ENCODE measurements at regions not wholly inside any gene's neighbourhood (a gene's known extent, or its start where the extent isn't known, plus 50 kb on each side); places are given as distances from the start of the nearest gene placed in this dataset.

DNA sequence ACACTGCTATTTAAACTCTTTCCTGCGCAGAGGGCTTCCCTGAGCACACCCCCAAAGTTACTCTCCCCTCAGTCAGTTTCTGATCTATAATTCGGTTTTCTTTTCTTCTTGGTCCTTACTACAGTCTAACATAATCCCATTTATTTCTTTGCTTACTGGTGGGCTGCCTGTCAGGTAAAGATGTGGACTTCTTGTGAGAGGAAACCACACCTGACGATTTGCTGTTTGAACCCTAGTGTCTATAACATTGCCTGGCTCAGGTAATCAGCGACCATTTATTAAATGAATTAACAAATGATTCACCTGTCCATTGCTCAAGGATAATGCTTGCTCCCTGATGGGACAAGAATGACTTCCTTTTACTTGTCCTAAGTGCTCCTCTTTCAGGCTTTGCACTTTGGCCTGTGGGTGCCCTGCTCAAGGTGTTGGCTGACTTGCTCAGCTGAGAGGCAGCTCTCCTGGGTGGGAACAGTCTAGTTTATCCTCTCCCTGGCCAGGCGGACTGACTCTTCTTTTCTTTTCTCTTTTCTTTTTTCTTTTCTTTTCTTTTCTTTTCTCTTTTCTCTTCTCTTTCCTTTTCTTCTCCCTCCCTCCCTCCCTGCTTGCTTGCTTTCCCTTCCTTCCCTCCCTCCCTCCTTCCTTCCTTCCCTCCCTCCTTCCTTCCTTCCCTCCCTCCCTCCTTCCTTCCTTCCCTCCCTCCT is 233.1 kb downstream of the BCAS1 start:
- no peak for DNase-seq (ENCODE audit: low read depth in 3 of 3)

DNA sequence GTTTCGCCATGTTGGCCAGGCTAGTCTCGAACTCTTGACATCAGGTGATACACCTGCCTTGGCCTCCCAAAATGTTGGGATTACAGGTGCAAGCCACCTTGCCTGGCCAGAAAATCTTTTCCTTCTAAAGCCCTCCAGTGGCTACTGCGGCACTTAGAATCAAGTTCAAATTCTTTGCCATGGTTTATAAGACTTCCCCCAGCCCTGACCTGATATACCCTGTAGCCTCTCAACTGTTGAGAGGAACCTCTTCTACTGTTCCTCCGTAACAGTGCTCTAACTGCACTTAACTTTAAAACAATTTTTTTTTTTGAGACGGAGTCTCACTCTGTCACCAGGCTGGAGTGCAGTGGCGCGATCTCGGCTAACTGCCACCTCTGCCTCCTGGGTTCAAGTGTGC is 235.6 kb downstream of the BCAS1 start:
- DNase-seq (ENCODE audit: low read depth in 3 of 3), result no peak

DNA sequence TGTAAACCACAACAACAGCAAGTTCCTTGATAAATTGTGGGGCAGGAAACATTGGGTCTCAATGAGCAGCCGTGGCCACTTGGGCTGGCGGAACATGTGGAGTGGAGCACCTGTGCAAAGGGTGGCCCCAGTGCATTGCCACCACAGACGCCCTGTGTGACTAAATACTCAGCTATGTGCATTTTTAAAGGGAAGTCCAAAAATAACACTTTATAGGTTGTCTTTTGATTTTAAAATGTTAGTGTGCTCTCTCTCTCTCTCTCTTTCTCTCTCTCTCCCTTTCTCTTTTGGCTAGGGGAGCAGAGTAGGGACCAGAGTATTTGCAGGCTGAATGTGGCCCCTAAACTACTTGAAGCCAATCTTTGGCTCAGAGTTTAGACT is 236.3 kb downstream of the BCAS1 start:
- no peak for DNase-seq (ENCODE audit: low read depth in 3 of 3)

DNA sequence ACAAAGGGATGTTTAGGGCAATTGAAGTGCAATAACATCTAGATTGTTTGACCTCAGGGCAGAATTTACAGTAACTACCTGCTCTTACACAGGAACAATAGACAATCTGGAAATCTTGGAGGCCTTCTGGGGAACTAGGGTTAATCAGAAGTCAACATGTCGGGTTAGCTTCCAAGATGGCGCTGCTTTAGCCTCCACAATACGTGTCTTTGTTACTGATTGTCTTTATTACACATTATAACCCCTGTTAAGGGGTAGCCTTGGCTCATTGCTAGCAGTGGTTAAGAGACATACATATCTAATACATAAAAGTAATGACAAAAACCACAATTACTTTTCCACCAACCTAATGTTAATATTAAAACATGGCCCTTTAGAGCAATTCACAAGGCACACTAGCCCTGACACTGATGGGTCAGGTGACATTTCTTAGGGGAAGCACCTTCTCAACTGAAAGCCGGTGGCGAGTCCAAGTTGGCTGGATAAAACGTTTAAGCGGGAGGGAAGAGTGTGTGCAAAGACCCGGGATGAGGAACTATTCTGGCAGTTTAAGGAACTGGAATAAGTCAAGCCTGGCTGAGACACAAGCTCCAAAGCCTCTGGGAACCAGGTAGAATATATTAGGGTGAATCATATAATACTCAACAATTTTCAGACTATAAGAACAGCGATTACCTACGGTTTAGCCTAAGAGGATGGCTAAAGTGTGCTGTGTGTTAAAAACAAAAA is 236.9 kb downstream of the BCAS1 start:
- no peak for DNase-seq (ENCODE audit: low read depth in 3 of 3)

DNA sequence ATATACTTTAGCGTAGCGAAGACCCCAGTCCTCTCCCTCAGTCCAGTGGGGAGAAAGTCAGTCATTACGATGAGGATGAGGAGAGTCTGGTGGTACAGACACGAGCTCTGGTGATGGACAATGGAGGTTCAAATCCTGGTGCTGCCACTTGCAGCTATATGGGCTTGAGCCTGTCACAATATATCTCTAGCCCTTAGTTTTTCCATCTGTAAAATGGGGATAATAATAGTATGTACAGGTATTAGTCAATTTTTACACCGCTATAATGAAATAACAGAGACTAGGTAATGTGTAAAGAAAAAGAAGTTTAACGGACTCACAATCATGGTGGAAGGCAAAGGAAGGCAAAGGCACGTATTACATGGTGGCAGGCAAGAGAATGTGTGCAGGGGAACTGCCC is 237.9 kb downstream of the BCAS1 start:
- DNase-seq (ENCODE audit: low read depth in 3 of 3), result no peak

DNA sequence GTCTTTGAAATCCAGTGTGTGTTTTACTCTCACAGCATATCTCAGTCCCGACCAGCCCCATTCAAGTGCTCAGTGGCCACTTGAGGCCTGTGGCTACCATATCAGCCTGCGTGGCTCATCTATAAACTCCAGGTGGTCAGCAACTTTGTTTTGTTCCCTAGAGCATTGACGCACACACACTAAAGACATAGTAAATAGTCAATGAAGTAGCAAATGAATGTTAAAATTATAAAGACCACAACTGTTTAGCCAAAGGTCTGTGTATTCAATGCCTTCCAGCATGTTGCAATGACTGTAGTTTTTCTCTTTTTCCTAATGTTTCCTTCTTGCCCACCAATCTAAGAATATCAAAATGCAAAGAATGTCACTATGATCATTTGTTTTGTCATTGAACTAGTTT is 238.2 kb upstream of the ZNF217 start:
- no peak for DNase-seq (ENCODE audit: low read depth in 3 of 3)

DNA sequence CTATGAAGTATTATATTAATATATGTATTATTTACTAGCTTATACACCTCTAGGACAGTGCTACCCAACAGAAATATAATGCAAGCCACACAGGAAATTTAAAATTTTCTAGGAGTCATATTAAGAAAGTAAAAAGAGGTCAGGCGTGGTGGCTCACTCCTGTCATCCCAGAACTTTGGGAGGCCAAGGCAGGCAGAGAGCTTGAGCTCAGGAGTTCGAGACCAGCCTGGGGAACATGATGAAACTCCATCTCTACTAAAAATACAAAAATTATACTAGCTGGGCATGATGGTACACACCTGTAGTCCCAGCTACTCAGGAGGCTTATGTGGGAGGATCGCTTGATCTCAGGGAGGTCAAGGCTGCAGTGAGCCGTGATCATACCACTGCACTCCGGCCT is 237.6 kb upstream of the ZNF217 start:
- no peak for DNase-seq (ENCODE audit: low read depth in 3 of 3)

DNA sequence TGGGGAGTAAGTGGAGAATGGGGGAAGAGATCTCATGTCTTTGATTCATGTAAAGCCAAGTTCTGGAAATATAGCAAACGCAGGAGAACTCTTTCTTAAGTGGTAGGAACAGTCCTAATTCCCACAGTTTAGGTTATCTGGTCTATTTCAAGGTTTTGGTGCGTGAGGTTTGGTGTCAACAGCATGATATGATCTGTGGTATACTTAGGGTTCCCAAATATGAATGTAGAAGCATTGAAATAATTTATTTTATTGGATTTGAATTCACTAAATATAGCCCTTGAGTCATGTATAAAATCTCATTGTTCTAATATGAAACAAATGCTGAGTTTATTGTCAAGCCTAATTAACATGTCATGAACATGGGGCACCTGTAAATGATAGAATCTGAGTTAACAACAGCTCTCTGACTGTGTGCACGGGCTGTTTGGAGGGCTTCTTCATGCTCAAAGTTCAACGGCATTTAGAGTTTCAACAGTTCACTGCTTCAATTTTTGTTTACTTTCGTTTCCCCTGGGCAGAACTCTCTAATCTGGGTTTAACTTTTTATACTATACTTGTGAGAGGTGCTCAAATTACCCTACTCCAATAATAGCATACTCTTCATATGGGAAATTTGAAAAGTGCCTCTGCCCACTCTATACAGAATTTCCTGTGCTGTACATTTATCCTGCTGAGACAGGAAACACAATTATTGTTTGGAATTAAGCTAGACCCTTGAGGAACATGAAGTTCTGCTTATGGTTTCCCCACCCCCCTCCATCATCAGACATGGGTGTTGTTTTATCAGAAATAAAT is 236.3 kb upstream of the ZNF217 start:
- no peak for DNase-seq (ENCODE audit: low read depth in 3 of 3)

DNA sequence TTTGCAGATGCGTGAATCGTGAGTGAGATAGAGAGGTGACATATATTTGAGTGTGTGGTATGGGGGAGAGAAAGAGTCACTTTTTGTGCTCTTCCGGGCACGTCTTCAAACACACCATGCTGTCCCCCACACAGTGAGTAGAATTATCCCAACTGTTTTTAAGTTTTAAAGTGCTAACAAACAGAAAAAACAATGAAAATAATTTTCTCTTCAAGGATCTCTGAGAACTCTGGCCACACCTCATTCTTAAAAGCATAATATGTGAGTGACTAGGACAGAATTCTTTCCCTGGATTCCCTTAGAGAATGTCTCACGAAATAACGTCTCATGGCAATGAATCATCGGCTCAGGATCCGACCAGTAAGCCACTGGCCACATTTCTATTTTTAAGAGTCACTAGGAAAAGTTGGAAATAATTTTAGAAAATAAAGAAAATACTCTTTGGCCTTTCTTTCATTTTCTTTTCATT is 235.7 kb upstream of the ZNF217 start:
- no peak for DNase-seq (ENCODE audit: low read depth in 3 of 3)

DNA sequence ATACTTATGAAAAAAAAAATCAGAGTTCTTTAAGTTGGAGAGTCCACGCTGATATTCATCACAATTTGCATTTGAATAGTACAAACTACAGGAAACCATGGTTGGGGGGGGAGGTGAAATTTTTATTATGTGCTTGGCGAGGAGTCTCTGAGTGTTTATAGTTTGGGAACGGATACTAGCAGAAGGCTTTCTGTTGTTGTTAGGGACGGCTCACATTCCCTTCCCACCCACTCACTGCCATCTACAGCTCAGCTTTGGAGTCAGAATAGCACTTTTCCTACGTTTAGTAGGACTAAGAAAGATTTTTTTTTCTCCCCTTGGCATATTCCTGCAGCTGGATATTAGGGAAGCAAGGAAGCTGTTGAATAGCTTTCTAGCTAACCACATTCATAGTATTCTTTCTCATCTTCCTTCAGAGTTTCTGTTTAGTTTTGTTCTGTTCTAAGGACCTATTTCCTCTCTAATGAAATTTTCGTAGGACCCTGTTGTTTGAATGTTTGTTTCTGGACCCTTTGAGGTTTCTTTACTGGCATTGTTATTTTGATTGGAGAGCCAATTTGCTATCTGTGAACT is 235.1 kb upstream of the ZNF217 start:
- DNase-seq (ENCODE audit: low read depth in 3 of 3), result no peak

DNA sequence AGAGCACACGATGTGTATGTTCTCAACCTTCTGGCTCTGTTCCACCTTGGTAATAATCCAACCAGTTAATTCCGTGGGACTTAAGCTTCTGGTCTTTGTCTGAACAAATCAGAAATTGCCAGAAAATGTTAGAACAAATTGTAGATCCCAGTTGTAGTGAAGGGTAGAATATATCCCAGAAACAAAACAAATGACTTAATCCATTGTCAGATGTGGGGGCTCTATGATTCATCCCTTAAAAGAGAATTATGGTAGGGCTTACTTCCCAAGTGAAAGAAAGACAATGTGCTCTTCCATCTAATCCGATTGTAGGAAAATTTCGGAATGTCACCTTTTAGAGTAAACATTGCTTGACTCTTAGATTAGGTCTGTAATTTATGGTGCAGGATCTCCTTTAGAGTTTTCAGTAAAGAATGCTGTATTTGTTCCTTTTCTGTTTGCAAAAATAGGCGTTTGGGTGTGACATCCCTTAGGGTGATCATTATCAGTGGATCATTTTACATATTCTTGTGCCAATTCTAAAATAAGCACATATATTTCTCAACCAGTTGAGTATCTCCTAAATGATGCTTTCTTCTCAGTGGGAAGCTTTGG is 234.5 kb upstream of the ZNF217 start:
- no peak for DNase-seq (ENCODE audit: low read depth in 3 of 3)

DNA sequence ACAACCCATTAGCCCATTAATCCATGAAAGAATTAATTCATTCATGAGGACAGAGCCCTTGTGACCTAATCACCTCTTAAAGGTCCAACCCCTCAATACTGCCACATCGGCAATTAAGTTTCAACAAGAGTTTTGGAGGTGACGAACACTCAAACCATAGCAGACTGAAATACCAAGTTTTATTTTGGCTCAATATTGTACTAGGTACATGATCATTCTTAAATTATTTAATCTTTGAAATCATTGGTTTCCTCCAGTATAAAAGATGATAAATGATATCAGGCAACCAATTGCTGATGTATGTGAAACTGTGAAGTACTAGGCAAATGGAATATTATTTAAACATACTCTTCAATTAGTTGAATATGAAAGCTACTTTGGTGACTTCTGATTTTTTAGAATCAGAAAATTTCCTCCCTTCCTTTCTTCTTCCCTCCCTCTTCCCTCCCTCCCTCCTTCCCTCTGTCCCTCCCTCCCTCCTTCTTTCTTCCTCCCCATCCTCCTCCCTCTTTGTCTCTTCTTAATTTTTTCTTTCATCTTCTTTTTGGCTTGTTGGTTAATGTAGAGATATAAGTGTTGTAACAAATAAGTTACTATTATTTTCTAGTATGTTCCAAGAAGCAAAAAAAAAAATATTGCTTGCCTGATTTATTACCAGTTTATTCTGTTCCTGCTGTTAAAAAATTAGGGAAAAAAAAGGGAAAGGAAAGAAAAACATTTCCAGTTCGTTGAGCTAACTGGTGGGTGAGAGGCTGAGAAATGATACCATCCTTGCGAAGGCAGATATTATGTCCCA is 233.9 kb upstream of the ZNF217 start:
- no peak for DNase-seq (ENCODE audit: low read depth in 3 of 3)

DNA sequence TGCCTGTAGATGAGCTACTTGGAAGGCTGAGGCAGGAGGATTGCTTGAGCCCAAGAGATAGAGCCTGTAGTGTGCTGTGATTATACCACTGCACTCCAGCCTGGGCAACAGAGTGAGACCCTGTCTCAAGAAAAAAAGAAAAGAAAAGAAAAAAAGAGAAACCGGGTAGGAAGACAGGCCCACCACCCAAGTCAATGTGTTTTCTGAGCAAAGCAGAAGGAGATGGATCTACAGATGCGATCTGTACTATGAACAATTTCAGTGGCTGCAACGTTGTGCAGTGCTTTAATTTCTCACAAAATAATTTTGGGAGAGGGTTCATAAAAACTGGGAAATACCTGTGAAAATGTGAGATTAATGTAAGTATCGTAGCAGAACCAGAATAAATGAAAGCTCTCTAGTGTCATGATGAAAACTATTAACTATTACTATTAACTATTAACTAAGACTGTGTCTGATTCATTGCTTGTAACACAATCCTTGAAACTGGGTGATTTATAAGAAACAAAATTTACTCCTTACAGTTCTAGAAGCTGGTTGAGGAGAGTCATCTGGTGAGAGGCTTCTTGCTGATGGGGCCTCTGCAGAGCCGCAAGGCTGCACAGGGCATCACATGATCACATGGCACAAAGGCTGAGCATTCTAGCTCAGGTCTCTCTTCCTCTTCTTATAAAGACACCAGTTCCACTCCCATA is 233.1 kb upstream of the ZNF217 start:
- no peak for DNase-seq (ENCODE audit: low read depth in 3 of 3)

DNA sequence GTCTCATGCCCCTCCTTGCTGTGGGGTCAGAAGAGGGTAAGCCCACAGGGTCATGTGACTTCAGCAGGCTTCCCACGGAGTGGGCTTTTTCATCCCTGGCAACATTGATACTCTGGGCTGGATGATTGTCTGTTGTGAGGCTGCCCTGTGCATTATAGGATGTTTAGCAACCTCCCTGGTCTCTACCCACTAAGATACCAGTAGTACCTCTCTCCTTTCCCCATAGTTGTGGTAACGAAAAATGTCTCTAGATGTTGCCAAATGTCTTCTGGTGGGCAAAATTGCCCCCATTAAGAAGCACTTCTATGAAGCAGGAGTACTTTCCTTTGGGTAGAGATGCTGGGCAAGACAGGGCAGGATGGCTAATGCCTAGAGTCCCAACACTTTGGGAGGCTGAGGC is 232.5 kb upstream of the ZNF217 start:
- no peak for DNase-seq (ENCODE audit: low read depth in 3 of 3)

DNA sequence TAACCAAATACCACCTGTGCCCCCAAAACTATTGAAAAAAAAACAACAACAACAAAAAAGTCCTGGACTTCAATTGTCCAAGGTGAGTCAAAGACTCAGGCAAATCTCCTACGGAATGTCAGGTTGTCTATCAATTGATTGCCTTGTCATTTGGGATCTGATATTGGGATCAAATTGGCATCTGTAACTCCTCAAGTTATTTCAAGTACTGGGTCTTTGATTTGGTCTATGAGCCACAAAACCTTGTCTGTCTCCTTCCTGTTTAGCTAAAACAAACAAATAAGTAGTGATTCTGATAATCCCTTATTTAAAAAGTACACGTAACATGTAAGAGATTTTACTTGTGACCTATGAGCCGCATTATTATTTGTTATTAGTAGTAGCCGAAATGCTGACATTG is 231.6 kb upstream of the ZNF217 start:
- DNase-seq (ENCODE audit: low read depth in 3 of 3), result no peak

DNA sequence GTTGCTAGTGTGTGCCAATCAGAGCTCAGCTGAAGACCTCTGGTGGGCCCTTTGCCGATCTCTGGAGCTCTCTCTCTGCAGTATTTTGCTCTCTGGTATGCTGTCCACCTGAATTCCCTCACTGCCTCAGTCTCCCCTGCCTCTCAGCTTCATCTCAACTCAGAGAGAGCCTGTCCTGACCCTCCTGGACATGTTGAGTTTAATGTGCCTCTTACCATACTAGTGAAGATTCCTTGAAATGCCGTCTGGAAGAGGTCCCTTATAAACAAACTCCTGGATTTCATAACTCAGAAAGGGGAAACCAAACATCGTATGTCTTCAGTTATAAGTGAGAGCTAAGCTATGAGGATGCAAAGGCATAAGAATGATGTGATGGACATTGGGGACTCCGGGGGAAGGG is 231.1 kb upstream of the ZNF217 start:
- DNase-seq (ENCODE audit: low read depth in 3 of 3), result no peak

DNA sequence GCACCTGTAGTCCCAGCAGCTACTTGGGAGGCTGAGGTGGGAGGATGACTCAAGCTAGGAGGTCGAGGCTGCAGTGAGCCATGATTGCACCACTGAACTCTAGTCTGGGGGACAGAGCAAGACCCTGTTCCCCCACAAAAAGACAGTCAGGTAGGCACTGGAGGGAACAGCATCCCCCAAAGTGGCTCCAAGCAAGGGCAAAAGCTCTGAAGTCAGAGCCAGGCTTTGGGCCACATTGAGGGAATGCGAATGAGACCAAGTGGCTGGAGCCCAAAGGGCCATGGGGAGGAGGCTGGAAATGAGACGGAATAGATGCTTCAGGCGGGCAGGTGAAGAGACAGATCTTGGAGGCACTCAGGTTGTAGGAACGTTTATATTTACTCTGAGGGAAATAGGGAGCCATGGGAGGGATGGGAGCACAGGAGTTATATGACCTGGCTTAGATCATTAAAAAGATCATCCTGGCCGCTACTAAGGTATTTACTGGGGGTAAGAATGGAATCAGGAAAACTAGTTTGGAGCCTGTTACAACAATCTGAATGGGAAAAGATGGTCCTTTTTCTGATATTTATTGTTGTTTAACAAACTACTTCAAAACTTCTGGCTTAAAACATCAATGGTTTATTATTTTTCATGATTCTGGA is 229.6 kb upstream of the ZNF217 start:
- no peak for DNase-seq (ENCODE audit: low read depth in 3 of 3)

DNA sequence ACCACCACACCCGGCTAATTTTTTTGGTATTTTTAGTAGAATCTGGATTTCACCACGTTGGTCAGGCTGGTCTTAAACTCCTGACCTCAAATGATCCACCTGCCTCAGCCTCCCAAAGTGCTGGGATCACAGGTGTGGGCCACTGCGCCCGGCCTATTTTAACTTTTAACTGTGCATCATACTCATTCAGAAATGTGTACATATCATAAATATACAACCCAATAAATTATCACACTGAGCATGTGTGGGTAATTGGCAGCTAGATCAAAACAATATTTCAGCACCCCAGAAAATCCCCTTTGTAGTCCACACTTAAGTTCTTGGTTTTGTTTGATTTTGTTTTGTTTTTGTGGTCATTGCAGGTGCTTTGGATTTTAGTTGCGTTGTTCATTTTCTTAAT is 228.9 kb upstream of the ZNF217 start:
- no peak for DNase-seq (ENCODE audit: low read depth in 3 of 3)

DNA sequence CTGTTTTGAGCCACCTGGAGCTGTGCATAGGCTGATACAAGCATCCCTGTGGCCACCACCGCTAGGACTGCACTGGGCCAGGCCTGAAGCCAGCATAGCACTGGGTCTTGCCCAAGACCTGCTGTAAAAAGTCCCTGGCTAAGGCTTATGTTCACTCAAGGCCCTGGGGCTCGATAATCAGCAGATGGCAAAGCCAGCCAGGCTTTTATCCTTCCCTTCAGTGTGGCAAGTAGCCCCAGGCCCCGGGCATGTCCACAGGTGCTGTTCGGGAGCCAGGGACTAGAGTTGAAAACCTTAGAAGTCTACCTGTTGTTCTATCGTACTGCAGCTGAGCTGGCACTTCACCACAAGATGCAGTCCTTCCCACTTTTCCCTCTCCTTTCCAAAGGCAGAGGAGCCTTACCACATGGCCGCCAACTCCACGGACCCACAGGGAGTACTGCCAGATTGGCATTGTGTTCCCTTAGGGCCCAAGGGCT is 226.4 kb upstream of the ZNF217 start:
- DNase-seq (ENCODE audit: low read depth in 3 of 3), result no peak

Measured in stimulated activated CD4-positive, alpha-beta T cell treated with anti-CD3 and anti-CD28 coated beads, TNF-alpha, amount 100 ng/mL, for 48 hours (primary cell).